HEK293 (cell line): ENCODE measurements at regions not wholly inside any gene's neighbourhood (a gene's known extent, or its start where the extent isn't known, plus 50 kb on each side); places are given as distances from the start of the nearest gene placed in this dataset.

Experiments used
- CTCF ChIA-PET: fragments of 350-600 bp; formaldehyde crosslinking; extraction: SDS; loops from one replicate; lab custom pipeline; 2021; ENCODE audit warnings: antibody characterized with exemption; lab: Yijun Ruan, JAX
- POLR2A ChIA-PET: fragments of 300-600 bp; formaldehyde crosslinking; extraction: SDS; loops from one replicate; lab custom pipeline; 2020; ENCODE audit warnings: antibody characterized with exemption, inconsistent platforms; lab: Yijun Ruan, JAX
- H3K27ac ChIP-seq: fragments of 200-500 bp; sonication (Bioruptor generic); 2 replicates; pipeline ENCODE4 v1.5.1; 2014; ENCODE audit warnings: low read depth, low read length, control low read depth, inconsistent platforms; ENCODE audit errors: extremely low read depth
- H3K36me3 ChIP-seq, 2 experiments: fragments of 200-500 bp in 1 of 2; sonication (Bioruptor generic) in 1 of 2; 1 replicate in 1 of 2; 2 replicates in 1 of 2; pipeline ENCODE4 v1.5.1; 2014 to 2017; ENCODE audit warnings: inconsistent platforms in 2 of 2, low read length in 2 of 2; ENCODE audit not compliant: control insufficient read depth in 2 of 2, insufficient read depth in 1 of 2
- H3K4me1 ChIP-seq: fragments of 200-500 bp; sonication (Bioruptor generic); 2 replicates; pipeline ENCODE4 v1.5.1; 2014; ENCODE audit warnings: mild to moderate bottlenecking, low read length, inconsistent platforms; ENCODE audit not compliant: control insufficient read depth, insufficient read depth
- H3K4me3 ChIP-seq: 2 replicates; pipeline ENCODE4 v1.5.1; 2011; ENCODE audit warnings: low read depth, mild to moderate bottlenecking, control low read depth, low read length, moderate library complexity
- H3K9me3 ChIP-seq: fragments of 200-500 bp; sonication (Bioruptor generic); 2 replicates; pipeline ENCODE4 v1.5.1; 2014; ENCODE audit warnings: low read depth, low read length, inconsistent platforms; ENCODE audit not compliant: control insufficient read depth, insufficient read depth
- GLI2 ChIP-seq: fragments of 450-650 bp; formaldehyde crosslinking; IDR thresholded peaks from 2 replicates; pipeline ENCODE4; 2017; ENCODE audit warnings: missing biosample characterization, missing genetic modification characterization, low read depth, borderline replicate concordance
- MZF1 ChIP-seq: fragments of 450-650 bp; formaldehyde crosslinking; IDR thresholded peaks from 2 replicates; pipeline ENCODE4 v1.5.1; 2017; ENCODE audit warnings: missing biosample characterization, missing genetic modification characterization, borderline replicate concordance
- SETDB1 ChIP-seq: IDR thresholded peaks from one replicate; pipeline ENCODE4 v1.6.1; 2017; ENCODE audit warnings: mild to moderate bottlenecking, low read length, moderate library complexity, mixed read lengths; ENCODE audit not compliant: insufficient read length
- SP7 ChIP-seq: fragments of 450-650 bp; formaldehyde crosslinking; IDR thresholded peaks from 2 replicates; pipeline ENCODE4 v1.5.1; 2016; ENCODE audit warnings: missing biosample characterization, missing genetic modification characterization
- YY2 ChIP-seq: fragments of 450-650 bp; formaldehyde crosslinking; IDR thresholded peaks from 2 replicates; pipeline ENCODE4 v1.5.1; 2016; ENCODE audit warnings: missing biosample characterization, missing genetic modification characterization
- ZBTB48 ChIP-seq: fragments of 450-650 bp; formaldehyde crosslinking; IDR thresholded peaks from 2 replicates; pipeline ENCODE4 v1.5.1; 2016; ENCODE audit warnings: missing biosample characterization, missing genetic modification characterization
- ZBTB8A ChIP-seq: fragments of 450-650 bp; formaldehyde crosslinking; IDR thresholded peaks from 2 replicates; pipeline ENCODE4 v1.5.1; 2016; ENCODE audit warnings: missing biosample characterization, missing genetic modification characterization
- ZFP41 ChIP-seq: fragments of 450-650 bp; formaldehyde crosslinking; IDR thresholded peaks from 2 replicates; pipeline ENCODE4 v1.5.1; 2016; ENCODE audit warnings: missing biosample characterization, missing genetic modification characterization, borderline replicate concordance
- ZNF121 ChIP-seq: fragments of 450-650 bp; formaldehyde crosslinking; IDR thresholded peaks from 2 replicates; pipeline ENCODE4 v1.5.1; 2016; ENCODE audit warnings: missing biosample characterization, missing genetic modification characterization
- ZNF132 ChIP-seq: fragments of 450-650 bp; formaldehyde crosslinking; IDR thresholded peaks from 2 replicates; pipeline ENCODE4 v1.5.1; 2017; ENCODE audit warnings: missing biosample characterization, missing genetic modification characterization, borderline replicate concordance
- ZNF2 ChIP-seq: fragments of 450-650 bp; formaldehyde crosslinking; IDR thresholded peaks from 2 replicates; pipeline ENCODE4 v1.5.1; 2016; ENCODE audit warnings: missing biosample characterization, missing genetic modification characterization
- ZNF24 ChIP-seq: fragments of 450-650 bp; formaldehyde crosslinking; IDR thresholded peaks from 2 replicates; pipeline ENCODE4 v1.5.1; 2016; ENCODE audit warnings: missing biosample characterization, missing genetic modification characterization
- ZNF473 ChIP-seq: fragments of 450-650 bp; formaldehyde crosslinking; IDR thresholded peaks from 2 replicates; pipeline ENCODE4 v1.5.1; 2017; ENCODE audit warnings: missing biosample characterization, missing genetic modification characterization
- ZNF48 ChIP-seq: fragments of 450-650 bp; formaldehyde crosslinking; IDR thresholded peaks from 2 replicates; pipeline ENCODE4 v1.5.1; 2016; ENCODE audit warnings: missing biosample characterization, missing genetic modification characterization
- ZNF510 ChIP-seq: fragments of 450-650 bp; formaldehyde crosslinking; IDR thresholded peaks from 2 replicates; pipeline ENCODE4 v1.5.1; 2018; ENCODE audit warnings: mild to moderate bottlenecking, missing genetic modification characterization, missing biosample characterization; ENCODE audit not compliant: insufficient replicate concordance
- ZNF544 ChIP-seq: fragments of 450-650 bp; formaldehyde crosslinking; IDR thresholded peaks from 2 replicates; pipeline ENCODE4 v1.5.0; 2017; ENCODE audit warnings: missing biosample characterization, missing genetic modification characterization
- ZNF548 ChIP-seq: fragments of 450-650 bp; formaldehyde crosslinking; IDR thresholded peaks from 2 replicates; pipeline ENCODE4 v1.5.1; 2016; ENCODE audit warnings: missing biosample characterization, missing genetic modification characterization
- ZNF561 ChIP-seq: fragments of 450-650 bp; IDR thresholded peaks from 2 replicates; pipeline ENCODE4 v1.5.1; 2018; ENCODE audit warnings: missing biosample characterization, missing genetic modification characterization, borderline replicate concordance
- ZNF624 ChIP-seq: fragments of 450-650 bp; formaldehyde crosslinking; IDR thresholded peaks from 2 replicates; pipeline ENCODE4 v1.5.1; 2017; ENCODE audit warnings: missing biosample characterization, missing genetic modification characterization
- ZNF660 ChIP-seq: fragments of 450-650 bp; IDR thresholded peaks from 2 replicates; pipeline ENCODE4 v1.5.1; 2018; ENCODE audit warnings: missing biosample characterization, mild to moderate bottlenecking, missing genetic modification characterization
- ZNF707 ChIP-seq: fragments of 450-650 bp; formaldehyde crosslinking; IDR thresholded peaks from 2 replicates; pipeline ENCODE4 v1.5.1; 2016; ENCODE audit warnings: missing biosample characterization, missing genetic modification characterization
- ZNF776 ChIP-seq: fragments of 450-650 bp; formaldehyde crosslinking; IDR thresholded peaks from 2 replicates; pipeline ENCODE4 v1.5.0; 2017; ENCODE audit warnings: missing biosample characterization, missing genetic modification characterization, borderline replicate concordance
- ZSCAN16 ChIP-seq: fragments of 450-650 bp; formaldehyde crosslinking; IDR thresholded peaks from 2 replicates; pipeline ENCODE4 v1.5.1; 2016; ENCODE audit warnings: missing biosample characterization, missing genetic modification characterization
- TF ChIP-seq, protein P1 (sequence below): fragments of 450-650 bp; formaldehyde crosslinking; IDR thresholded peaks from 2 replicates; pipeline ENCODE4 v1.5.1; 2016; ENCODE audit warnings: missing biosample characterization, missing genetic modification characterization
- TF ChIP-seq, protein P2 (sequence below): fragments of 450-650 bp; formaldehyde crosslinking; IDR thresholded peaks from 2 replicates; pipeline ENCODE4 v1.5.1; 2016; ENCODE audit warnings: missing biosample characterization, missing genetic modification characterization, low read depth
- TF ChIP-seq, protein P3 (sequence below): fragments of 450-650 bp; formaldehyde crosslinking; IDR thresholded peaks from 2 replicates; pipeline ENCODE4 v1.5.1; 2017; ENCODE audit warnings: missing biosample characterization, missing genetic modification characterization
- TF ChIP-seq, protein P4 (sequence below): fragments of 450-650 bp; formaldehyde crosslinking; IDR thresholded peaks from 2 replicates; pipeline ENCODE4 v1.5.1; 2016; ENCODE audit warnings: missing biosample characterization, missing genetic modification characterization, low read depth

DNA sequence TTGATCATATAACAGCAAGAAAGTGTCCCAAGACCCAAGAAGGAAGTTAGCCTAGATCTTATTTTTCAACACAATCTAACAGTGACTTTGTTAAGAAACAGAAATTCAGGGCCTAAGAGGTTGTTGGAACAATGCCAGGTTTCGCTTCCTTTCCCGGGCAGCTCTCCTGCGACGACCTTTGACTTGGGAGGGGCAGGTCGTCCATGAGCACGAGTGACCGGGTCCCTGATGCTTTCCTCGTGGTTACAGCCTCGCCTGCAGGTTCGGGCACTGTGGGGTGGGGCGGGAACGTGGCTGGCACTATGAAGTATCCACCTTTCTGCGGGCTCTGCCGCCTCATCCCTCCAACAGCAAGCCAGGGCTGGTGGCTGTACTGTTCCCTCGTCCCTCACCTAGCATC, 90.1 kb upstream of the RGMA start (continued):
- TF ChIP-seq SETDB1 (no peak), ZNF121 (no peak), ZSCAN16 (no peak), ZNF510 (no peak), ZNF548 (tag by site-specific recombination) (no peak)

DNA sequence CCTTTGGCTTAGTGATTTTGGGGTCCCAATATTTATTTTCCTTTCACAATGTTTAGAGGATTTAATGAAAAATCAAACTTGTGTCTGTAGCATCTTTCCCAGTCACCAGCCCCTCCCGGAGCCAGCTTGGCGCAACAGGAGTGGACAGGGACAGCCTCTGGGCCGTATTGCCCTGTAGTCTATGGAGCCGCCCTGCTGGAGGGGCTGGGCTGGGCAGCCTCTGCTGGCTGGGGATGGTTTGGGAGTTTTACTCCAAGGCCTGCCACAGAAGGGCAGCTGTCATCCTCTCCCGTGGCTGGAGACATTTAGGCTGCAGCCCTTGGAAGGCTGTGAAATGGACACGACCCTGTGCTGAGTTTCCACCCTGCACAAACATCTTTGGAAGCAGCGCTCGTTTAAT, 89.4 kb upstream of the RGMA start:
- Histone ChIP-seq H3K4me1 (no peaks in the 10 kb centered on the region), H3K4me3 (no peak overlapping the region), H3K27ac (no peak overlapping the region), H3K9me3 (no peaks in the 10 kb centered on the region), H3K36me3 (no peaks in the 10 kb centered on the region)
- ChIA-PET POLR2A (interaction anchor here (0.6 kb wide), 1 partner anchor 102 kb away, joined by 3 read pairs; no protein-coding TSS in a partner anchor), CTCF (interaction anchor here (1.6 kb wide), 1 partner anchor 22 kb away, joined by 3 read pairs; no protein-coding TSS in a partner anchor)
- TF ChIP-seq, protein P1, sequence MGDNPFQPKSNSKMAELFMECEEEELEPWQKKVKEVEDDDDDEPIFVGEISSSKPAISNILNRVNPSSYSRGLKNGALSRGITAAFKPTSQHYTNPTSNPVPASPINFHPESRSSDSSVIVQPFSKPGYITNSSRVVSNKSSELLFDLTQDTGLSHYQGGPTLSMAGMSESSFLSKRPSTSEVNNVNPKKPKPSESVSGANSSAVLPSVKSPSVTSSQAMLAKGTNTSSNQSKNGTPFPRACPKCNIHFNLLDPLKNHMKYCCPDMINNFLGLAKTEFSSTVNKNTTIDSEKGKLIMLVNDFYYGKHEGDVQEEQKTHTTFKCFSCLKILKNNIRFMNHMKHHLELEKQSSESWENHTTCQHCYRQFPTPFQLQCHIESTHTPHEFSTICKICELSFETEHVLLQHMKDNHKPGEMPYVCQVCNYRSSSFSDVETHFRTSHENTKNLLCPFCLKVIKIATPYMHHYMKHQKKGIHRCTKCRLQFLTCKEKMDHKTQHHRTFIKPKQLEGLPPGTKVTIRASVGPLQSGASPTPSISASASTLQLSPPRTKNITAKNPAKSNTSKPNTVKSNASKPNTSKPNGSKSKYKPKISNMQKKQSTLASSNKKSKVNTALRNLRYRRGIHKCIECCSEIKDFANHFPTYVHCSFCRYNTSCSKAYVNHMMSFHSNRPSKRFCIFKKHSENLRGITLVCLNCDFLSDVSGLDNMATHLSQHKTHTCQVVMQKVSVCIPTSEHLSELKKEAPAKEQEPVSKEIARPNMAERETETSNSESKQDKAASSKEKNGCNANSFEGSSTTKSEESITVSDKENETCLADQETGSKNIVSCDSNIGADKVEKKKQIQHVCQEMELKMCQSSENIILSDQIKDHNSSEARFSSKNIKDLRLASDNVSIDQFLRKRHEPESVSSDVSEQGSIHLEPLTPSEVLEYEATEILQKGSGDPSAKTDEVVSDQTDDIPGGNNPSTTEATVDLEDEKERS: no peak
- TF ChIP-seq ZNF48 (tag by site-specific recombination) (no peak), ZNF2 (tag by site-specific recombination) (no peak), GLI2 (no peak), ZNF776 (tag by site-specific recombination) (no peak), ZNF544 (tag by site-specific recombination) (no peak), MZF1 (tag by site-specific recombination) (no peak), ZNF561 (tag by site-specific recombination) (no peak), SP7 (tag by site-specific recombination) (no peak), ZNF510 (no peak)
- TF ChIP-seq, protein P2, sequence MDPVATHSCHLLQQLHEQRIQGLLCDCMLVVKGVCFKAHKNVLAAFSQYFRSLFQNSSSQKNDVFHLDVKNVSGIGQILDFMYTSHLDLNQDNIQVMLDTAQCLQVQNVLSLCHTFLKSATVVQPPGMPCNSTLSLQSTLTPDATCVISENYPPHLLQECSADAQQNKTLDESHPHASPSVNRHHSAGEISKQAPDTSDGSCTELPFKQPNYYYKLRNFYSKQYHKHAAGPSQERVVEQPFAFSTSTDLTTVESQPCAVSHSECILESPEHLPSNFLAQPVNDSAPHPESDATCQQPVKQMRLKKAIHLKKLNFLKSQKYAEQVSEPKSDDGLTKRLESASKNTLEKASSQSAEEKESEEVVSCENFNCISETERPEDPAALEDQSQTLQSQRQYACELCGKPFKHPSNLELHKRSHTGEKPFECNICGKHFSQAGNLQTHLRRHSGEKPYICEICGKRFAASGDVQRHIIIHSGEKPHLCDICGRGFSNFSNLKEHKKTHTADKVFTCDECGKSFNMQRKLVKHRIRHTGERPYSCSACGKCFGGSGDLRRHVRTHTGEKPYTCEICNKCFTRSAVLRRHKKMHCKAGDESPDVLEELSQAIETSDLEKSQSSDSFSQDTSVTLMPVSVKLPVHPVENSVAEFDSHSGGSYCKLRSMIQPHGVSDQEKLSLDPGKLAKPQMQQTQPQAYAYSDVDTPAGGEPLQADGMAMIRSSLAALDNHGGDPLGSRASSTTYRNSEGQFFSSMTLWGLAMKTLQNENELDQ (tag by site-specific recombination): no peak
- TF ChIP-seq, protein P3, sequence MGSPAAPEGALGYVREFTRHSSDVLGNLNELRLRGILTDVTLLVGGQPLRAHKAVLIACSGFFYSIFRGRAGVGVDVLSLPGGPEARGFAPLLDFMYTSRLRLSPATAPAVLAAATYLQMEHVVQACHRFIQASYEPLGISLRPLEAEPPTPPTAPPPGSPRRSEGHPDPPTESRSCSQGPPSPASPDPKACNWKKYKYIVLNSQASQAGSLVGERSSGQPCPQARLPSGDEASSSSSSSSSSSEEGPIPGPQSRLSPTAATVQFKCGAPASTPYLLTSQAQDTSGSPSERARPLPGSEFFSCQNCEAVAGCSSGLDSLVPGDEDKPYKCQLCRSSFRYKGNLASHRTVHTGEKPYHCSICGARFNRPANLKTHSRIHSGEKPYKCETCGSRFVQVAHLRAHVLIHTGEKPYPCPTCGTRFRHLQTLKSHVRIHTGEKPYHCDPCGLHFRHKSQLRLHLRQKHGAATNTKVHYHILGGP (tag by site-specific recombination): no peak

DNA sequence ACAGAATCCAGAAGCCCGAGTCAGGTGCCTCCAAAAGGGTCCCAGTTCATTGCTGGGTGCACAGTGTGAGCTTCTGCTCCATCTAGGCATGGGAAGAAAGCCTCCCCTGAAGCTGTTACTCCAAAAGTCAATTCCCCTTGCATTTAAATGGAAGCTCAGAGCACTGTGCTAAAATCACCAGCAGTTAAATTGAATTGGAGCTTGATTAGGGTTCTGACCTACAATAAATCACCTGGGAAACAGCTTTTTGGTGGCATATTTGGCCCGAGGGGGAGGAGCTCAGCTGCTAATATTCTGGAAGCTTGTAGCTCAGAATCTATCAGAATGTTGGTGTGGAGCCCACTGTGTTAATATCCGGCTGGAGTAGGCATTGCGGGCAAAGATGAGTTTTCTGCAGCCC, 87.1 kb upstream of the RGMA start:
- H3K4me1 ChIP-seq: no peaks in the 10 kb centered on the region
- ChIA-PET CTCF (interaction anchor here (0.6 to 1.0 kb wide), 3 partner anchors 8 to 228 kb away, joined by 3 to 4 read pairs (median 3); no protein-coding TSS in a partner anchor), POLR2A (interaction anchor here (0.8 kb wide), 1 partner anchor 10 kb away, joined by 3 read pairs; no protein-coding TSS in a partner anchor)
- H3K4me3 ChIP-seq: no peak overlapping the region
- no peak overlapping the region for H3K27ac ChIP-seq
- no peaks in the 10 kb centered on the region for H3K36me3 ChIP-seq
- H3K9me3 ChIP-seq: no peaks in the 10 kb centered on the region
- TF ChIP-seq ZNF660 (no peak), ZNF132 (no peak), ZNF707 (tag by site-specific recombination) (no peak), ZFP41 (tag by site-specific recombination) (no peak), ZNF624 (no peak), ZNF544 (tag by site-specific recombination) (no peak), YY2 (tag by site-specific recombination) (no peak), ZNF24 (tag by site-specific recombination) (no peak), GLI2 (no peak), ZBTB48 (tag by site-specific recombination) (no peak), ZNF473 (tag by site-specific recombination) (no peak), ZBTB8A (tag by site-specific recombination) (no peak)
- TF ChIP-seq, protein P4, sequence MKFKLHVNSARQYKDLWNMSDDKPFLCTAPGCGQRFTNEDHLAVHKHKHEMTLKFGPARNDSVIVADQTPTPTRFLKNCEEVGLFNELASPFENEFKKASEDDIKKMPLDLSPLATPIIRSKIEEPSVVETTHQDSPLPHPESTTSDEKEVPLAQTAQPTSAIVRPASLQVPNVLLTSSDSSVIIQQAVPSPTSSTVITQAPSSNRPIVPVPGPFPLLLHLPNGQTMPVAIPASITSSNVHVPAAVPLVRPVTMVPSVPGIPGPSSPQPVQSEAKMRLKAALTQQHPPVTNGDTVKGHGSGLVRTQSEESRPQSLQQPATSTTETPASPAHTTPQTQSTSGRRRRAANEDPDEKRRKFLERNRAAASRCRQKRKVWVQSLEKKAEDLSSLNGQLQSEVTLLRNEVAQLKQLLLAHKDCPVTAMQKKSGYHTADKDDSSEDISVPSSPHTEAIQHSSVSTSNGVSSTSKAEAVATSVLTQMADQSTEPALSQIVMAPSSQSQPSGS: no peak
